ENCODE measurements at regions not wholly inside any gene's neighbourhood (a gene's known extent, or its start where the extent isn't known, plus 50 kb on each side); places are given as distances from the start of the nearest gene placed in this dataset.
"Not testable (repeated sequence)": the region's sequence is repeated elsewhere in the genome, so short reads cannot be mapped to it uniquely, and the experiment has no call there.

- no peaks in the 10 kb centered on the region for H3K9me3 ChIP-seq
- intact Hi-C loops (cut with DNase I): no loop called here
- no peak for DNase-seq (ENCODE audit: extremely low spot score in 2 of 2)
- H3K4me3 ChIP-seq: no peak overlapping the region
- no peaks in the 10 kb centered on the region for H3K4me1 ChIP-seq
- H3K27me3 ChIP-seq: no peaks in the 10 kb centered on the region
- no peak overlapping the region for H3K27ac ChIP-seq
- TF ChIP-seq CTCF (IDR thresholded peaks at IDR 0.05): no peak
- H3K36me3 ChIP-seq: no peaks in the 10 kb centered on the region
These were observed 351.3 kb downstream of the NKX6-1 start for GRCh38 chr4:84147831-84148230.

- DNase-seq (ENCODE audit: extremely low spot score in 2 of 2): no peak
- TF ChIP-seq CTCF (IDR thresholded peaks at IDR 0.05) (no peak), POLR2A (IDR thresholded peaks at IDR 0.05) (no peak), POLR2AphosphoS5 (IDR thresholded peaks at IDR 0.05; ENCODE audit: insufficient read depth in 1 of 2, low read depth in 1 of 2) (no peak)
- Histone ChIP-seq H3K36me3 (no peaks in the 10 kb centered on the region), H3K27ac (no peak overlapping the region), H3K4me1 (no peaks in the 10 kb centered on the region), H3K4me3 (no peak overlapping the region), H3K9me3 (no peaks in the 10 kb centered on the region), H3K27me3 (no peaks in the 10 kb centered on the region)
- intact Hi-C loops (cut with DNase I): no loop called here
These were observed 352.7 kb downstream of the NKX6-1 start for GRCh38 chr4:84146300-84146959.

GRCh38 chr4:84145176-84145575 is 353.9 kb downstream of the NKX6-1 start:
- no peak for TF ChIP-seq POLR2AphosphoS5 (IDR thresholded peaks at IDR 0.05; ENCODE audit: insufficient read depth in 1 of 2, low read depth in 1 of 2)
- TF ChIP-seq POLR2A (IDR thresholded peaks at IDR 0.05): no peak
- no peak for TF ChIP-seq CTCF (IDR thresholded peaks at IDR 0.05)
- Histone ChIP-seq H3K36me3 (no peaks in the 10 kb centered on the region), H3K27ac (no peak overlapping the region), H3K27me3 (no peaks in the 10 kb centered on the region), H3K9me3 (no peaks in the 10 kb centered on the region), H3K4me3 (no peak overlapping the region), H3K4me1 (no peaks in the 10 kb centered on the region)
- intact Hi-C loops (cut with DNase I): no loop called here
- DNase-seq (ENCODE audit: extremely low spot score in 2 of 2): no peak

GRCh38 chr4:84126911-84127310 is 372.2 kb downstream of the NKX6-1 start:
- H3K36me3 ChIP-seq; H3K27me3 ChIP-seq; H3K27ac ChIP-seq; H3K9me3 ChIP-seq; intact Hi-C loops (cut with DNase I); DNase-seq (ENCODE audit: extremely low spot score in 2 of 2); H3K4me3 ChIP-seq; H3K4me1 ChIP-seq: not testable (repeated sequence)

GRCh38 chr4:84126061-84126787 is 372.9 kb downstream of the NKX6-1 start:
- Histone ChIP-seq H3K9me3 (no peaks in the 10 kb centered on the region), H3K27ac (no peak overlapping the region), H3K27me3 (no peaks in the 10 kb centered on the region), H3K4me3 (no peak overlapping the region), H3K36me3 (no peaks in the 10 kb centered on the region), H3K4me1 (no peaks in the 10 kb centered on the region)
- TF ChIP-seq POLR2AphosphoS5 (IDR thresholded peaks at IDR 0.05; ENCODE audit: insufficient read depth in 1 of 2, low read depth in 1 of 2) (no peak), POLR2A (IDR thresholded peaks at IDR 0.05) (no peak), CTCF (IDR thresholded peaks at IDR 0.05) (no peak)
- DNase-seq (ENCODE audit: extremely low spot score in 2 of 2): no peak
- intact Hi-C loops (cut with DNase I): no loop called here

All from vagina (tissue), 2 donors.